ENCODE measurements at regions not wholly inside any gene's neighbourhood (a gene's known extent, or its start where the extent isn't known, plus 50 kb on each side); places are given as distances from the start of the nearest gene placed in this dataset.

GRCh38 chr3:134427400-134428111 is 53.3 kb upstream of the AMOTL2 start:
- H3K36me3 ChIP-seq: no peaks in the 10 kb centered on the region
- WGBS, 2 donors: 81 to 82% methylated on average over 15 of the region's 15 CpGs
- H3K27ac ChIP-seq: no peak overlapping the region
- TF ChIP-seq POLR2AphosphoS5 (IDR thresholded peaks at IDR 0.05) (peak in 2 of 4 donors; percentile 13 to 41), EP300 (IDR thresholded peaks at IDR 0.05) (no peak), POLR2A (IDR thresholded peaks at IDR 0.05) (no peak), CTCF (IDR thresholded peaks at IDR 0.05) (no peak)
- H3K9me3 ChIP-seq: no peaks in the 10 kb centered on the region
- peak; percentile 88 for DNase-seq
- H3K4me1 ChIP-seq: no peaks in the 10 kb centered on the region
- no peak overlapping the region for H3K4me3 ChIP-seq
- H3K27me3 ChIP-seq: no peaks in the 10 kb centered on the region
- intact Hi-C loops (cut with DNase I): no loop called here

GRCh38 chr3:134426660-134427181 is 52.5 kb upstream of the AMOTL2 start:
- intact Hi-C loops (cut with DNase I): no loop called here
- TF ChIP-seq POLR2A (IDR thresholded peaks at IDR 0.05): no peak
- peak in 1 of 4 donors; percentile 4 for TF ChIP-seq POLR2AphosphoS5 (IDR thresholded peaks at IDR 0.05)
- TF ChIP-seq EP300 (IDR thresholded peaks at IDR 0.05): no peak
- Histone ChIP-seq H3K4me1 (no peaks in the 10 kb centered on the region), H3K27ac (no peak overlapping the region), H3K27me3 (no peaks in the 10 kb centered on the region), H3K36me3 (no peaks in the 10 kb centered on the region), H3K4me3 (no peak overlapping the region), H3K9me3 (no peaks in the 10 kb centered on the region)
- DNase-seq: no peak
- 93 to 95% methylated on average over 9 of the region's 9 CpGs for whole genome bisulfite sequencing, 2 donors

GRCh38 chr3:134425943-134426342 is 51.7 kb upstream of the AMOTL2 start:
- no peak for TF ChIP-seq CTCF (IDR thresholded peaks at IDR 0.05)
- no peak for TF ChIP-seq EP300 (IDR thresholded peaks at IDR 0.05)
- TF ChIP-seq POLR2AphosphoS5 (IDR thresholded peaks at IDR 0.05): no peak
- no peak for TF ChIP-seq POLR2A (IDR thresholded peaks at IDR 0.05)
- no peak for DNase-seq
- Histone ChIP-seq H3K27me3 (no peaks in the 10 kb centered on the region), H3K4me3 (no peak overlapping the region), H3K36me3 (no peaks in the 10 kb centered on the region), H3K9me3 (no peaks in the 10 kb centered on the region), H3K27ac (no peak overlapping the region), H3K4me1 (no peaks in the 10 kb centered on the region)
- WGBS, 2 donors: 85 to 86% methylated on average over 5 of the region's 5 CpGs
- intact Hi-C loops (cut with DNase I): no loop called here

Measured in sigmoid colon (tissue), 6 donors.